ENCODE measurements at regions not wholly inside any gene's neighbourhood (a gene's known extent, or its start where the extent isn't known, plus 50 kb on each side); places are given as distances from the start of the nearest gene placed in this dataset.

GRCh38 chr14:82830596-82830995, 1296.9 kb upstream of the SEL1L start:
- Histone ChIP-seq H3K9me3 (ENCODE audit: low read length) (no peaks in the 10 kb centered on the region), H3K9me2 (ENCODE audit: insufficient read depth, low read length) (no peaks in the 10 kb centered on the region), H3K4me1 (ENCODE audit: insufficient read depth, low read length, poor library complexity, severe bottlenecking) (no peaks in the 10 kb centered on the region), H3K79me2 (ENCODE audit: insufficient read depth, low read depth, low read length) (no peaks in the 10 kb centered on the region), H4K20me1 (ENCODE audit: insufficient read depth, low read length) (no peaks in the 10 kb centered on the region), H3K4me2 (ENCODE audit: low read length) (no peak overlapping the region), H3K4me3 (ENCODE audit: low read depth, low read length, poor library complexity, severe bottlenecking) (no peak overlapping the region), H3K27ac (ENCODE audit: low read depth, low read length, poor library complexity, severe bottlenecking) (no peak overlapping the region), H3K36me3 (ENCODE audit: insufficient read depth, low read length) (no peaks in the 10 kb centered on the region), H2AFZ (ENCODE audit: low read length) (no peak overlapping the region)
- no peak for DNase-seq (ENCODE audit: low spot score)
- POLR2A ChIA-PET: no interaction called here
- CTCF ChIA-PET (ENCODE audit: unreplicated experiment): no interaction called here
- no TSS peak for BruUV-seq (replicated peaks)
- intact Hi-C loops (cut with micrococcal nuclease; ENCODE audit: unreplicated experiment): no loop called here
- TF ChIP-seq CTCF (conservative IDR thresholded peaks at IDR 0.05; ENCODE audit: low read length) (no peak), EZH2phosphoT487 (IDR thresholded peaks at IDR 0.05; ENCODE audit: borderline replicate concordance, low read depth, low read length) (no peak)

- intact Hi-C loops (cut with micrococcal nuclease; ENCODE audit: unreplicated experiment): no loop called here
- H3K4me1 ChIP-seq (ENCODE audit: insufficient read depth, low read length, poor library complexity, severe bottlenecking): no peaks in the 10 kb centered on the region
- H3K9me3 ChIP-seq (ENCODE audit: low read length): no peaks in the 10 kb centered on the region
- H3K27ac ChIP-seq (ENCODE audit: low read depth, low read length, poor library complexity, severe bottlenecking): no peak overlapping the region
- H3K36me3 ChIP-seq (ENCODE audit: insufficient read depth, low read length): no peaks in the 10 kb centered on the region
- no peak for TF ChIP-seq EZH2phosphoT487 (IDR thresholded peaks at IDR 0.05; ENCODE audit: borderline replicate concordance, low read depth, low read length)
- H3K4me2 ChIP-seq (ENCODE audit: low read length): no peak overlapping the region
- no peaks in the 10 kb centered on the region for H3K79me2 ChIP-seq (ENCODE audit: insufficient read depth, low read depth, low read length)
- ChIA-PET POLR2A (interaction anchor here (0.6 kb wide), 1 partner anchor 544 kb away, joined by 4 read pairs; no protein-coding TSS in a partner anchor), CTCF (ENCODE audit: unreplicated experiment) (no interaction called here)
- no peaks in the 10 kb centered on the region for H4K20me1 ChIP-seq (ENCODE audit: insufficient read depth, low read length)
- H2AFZ ChIP-seq (ENCODE audit: low read length): no peak overlapping the region
- no peak overlapping the region for H3K4me3 ChIP-seq (ENCODE audit: low read depth, low read length, poor library complexity, severe bottlenecking)
- BruUV-seq (replicated peaks): no TSS peak
- DNase-seq (ENCODE audit: low spot score): no peak
- H3K9me2 ChIP-seq (ENCODE audit: insufficient read depth, low read length): no peaks in the 10 kb centered on the region
Measured at GRCh38 chr14:82836256-82836950, 1302.8 kb upstream of the SEL1L start.

GRCh38 chr14:82837611-82838140, 1304.0 kb upstream of the SEL1L start:
- no peak for TF ChIP-seq CTCF (conservative IDR thresholded peaks at IDR 0.05; ENCODE audit: low read length)
- no peak for TF ChIP-seq EZH2phosphoT487 (IDR thresholded peaks at IDR 0.05; ENCODE audit: borderline replicate concordance, low read depth, low read length)
- POLR2A ChIA-PET: no interaction called here
- no peaks in the 10 kb centered on the region for H3K9me3 ChIP-seq (ENCODE audit: low read length)

More at GRCh38 chr14:82837611-82838140, 1304.0 kb upstream of the SEL1L start:
- H3K4me3 ChIP-seq (ENCODE audit: low read depth, low read length, poor library complexity, severe bottlenecking): no peak overlapping the region
- no peaks in the 10 kb centered on the region for H3K9me2 ChIP-seq (ENCODE audit: insufficient read depth, low read length)
- no peak overlapping the region for H2AFZ ChIP-seq (ENCODE audit: low read length)
- H3K4me1 ChIP-seq (ENCODE audit: insufficient read depth, low read length, poor library complexity, severe bottlenecking): no peaks in the 10 kb centered on the region
- H4K20me1 ChIP-seq (ENCODE audit: insufficient read depth, low read length): no peaks in the 10 kb centered on the region
- intact Hi-C loops (cut with micrococcal nuclease; ENCODE audit: unreplicated experiment): no loop called here
- no peak overlapping the region for H3K4me2 ChIP-seq (ENCODE audit: low read length)
- H3K79me2 ChIP-seq (ENCODE audit: insufficient read depth, low read depth, low read length): no peaks in the 10 kb centered on the region
- no peak overlapping the region for H3K27ac ChIP-seq (ENCODE audit: low read depth, low read length, poor library complexity, severe bottlenecking)
- CTCF ChIA-PET (ENCODE audit: unreplicated experiment): no interaction called here
- BruUV-seq (replicated peaks): no TSS peak
- DNase-seq (ENCODE audit: low spot score): no peak
- H3K36me3 ChIP-seq (ENCODE audit: insufficient read depth, low read length): no peaks in the 10 kb centered on the region

Measured in OCI-LY7 (cell line).